MM.1S (cell line): ENCODE measurements at regions not wholly inside any gene's neighbourhood (a gene's known extent, or its start where the extent isn't known, plus 50 kb on each side); places are given as distances from the start of the nearest gene placed in this dataset.

Experiments used
- EZH2 ChIP-seq: fragments of 300-600 bp; sonication (generic); optimal IDR thresholded peaks from 2 replicates; pipeline ENCODE3; 2017; ENCODE audit warnings: low read depth, mild to moderate bottlenecking, antibody characterized with exemption, low read length, mixed read lengths
- EZH2phosphoT487 ChIP-seq: fragments of 300-600 bp; sonication (generic); IDR thresholded peaks from 2 replicates; pipeline ENCODE4 v1.6.1; 2018; ENCODE audit warnings: antibody characterized with exemption, low read length
- TF ChIP-seq, protein P1 (sequence below): fragments of 300-600 bp; sonication (generic); IDR thresholded peaks from 2 replicates; pipeline ENCODE4 v1.5.1; 2016; ENCODE audit warnings: antibody characterized with exemption, low read length, mixed read lengths

DNA sequence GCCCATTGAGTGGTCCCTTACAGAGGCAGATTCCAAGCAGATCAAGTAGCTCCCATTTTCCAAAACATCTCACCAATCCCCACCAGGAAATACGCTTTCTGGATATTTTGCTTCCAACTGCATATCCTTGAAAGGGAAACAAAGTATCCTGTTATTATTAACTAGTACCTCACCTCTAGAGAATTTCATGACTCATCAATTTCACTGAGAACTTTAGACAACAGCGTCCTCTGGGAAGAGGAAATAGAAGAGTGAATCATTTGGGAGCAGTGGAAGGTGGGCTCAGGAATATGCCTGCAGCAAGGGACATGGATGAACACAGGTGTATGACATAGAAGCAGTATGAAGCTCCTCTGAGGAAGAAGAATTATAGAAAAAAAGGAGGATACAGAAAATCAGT is 186.7 kb downstream of the MARCHF11 start:
- TF ChIP-seq, protein P1, sequence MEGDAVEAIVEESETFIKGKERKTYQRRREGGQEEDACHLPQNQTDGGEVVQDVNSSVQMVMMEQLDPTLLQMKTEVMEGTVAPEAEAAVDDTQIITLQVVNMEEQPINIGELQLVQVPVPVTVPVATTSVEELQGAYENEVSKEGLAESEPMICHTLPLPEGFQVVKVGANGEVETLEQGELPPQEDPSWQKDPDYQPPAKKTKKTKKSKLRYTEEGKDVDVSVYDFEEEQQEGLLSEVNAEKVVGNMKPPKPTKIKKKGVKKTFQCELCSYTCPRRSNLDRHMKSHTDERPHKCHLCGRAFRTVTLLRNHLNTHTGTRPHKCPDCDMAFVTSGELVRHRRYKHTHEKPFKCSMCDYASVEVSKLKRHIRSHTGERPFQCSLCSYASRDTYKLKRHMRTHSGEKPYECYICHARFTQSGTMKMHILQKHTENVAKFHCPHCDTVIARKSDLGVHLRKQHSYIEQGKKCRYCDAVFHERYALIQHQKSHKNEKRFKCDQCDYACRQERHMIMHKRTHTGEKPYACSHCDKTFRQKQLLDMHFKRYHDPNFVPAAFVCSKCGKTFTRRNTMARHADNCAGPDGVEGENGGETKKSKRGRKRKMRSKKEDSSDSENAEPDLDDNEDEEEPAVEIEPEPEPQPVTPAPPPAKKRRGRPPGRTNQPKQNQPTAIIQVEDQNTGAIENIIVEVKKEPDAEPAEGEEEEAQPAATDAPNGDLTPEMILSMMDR, result no peak
- TF ChIP-seq EZH2 (no peak), EZH2phosphoT487 (no peak)
